ENCODE measurements at regions not wholly inside any gene's neighbourhood (a gene's known extent, or its start where the extent isn't known, plus 50 kb on each side); places are given as distances from the start of the nearest gene placed in this dataset.

DNA sequence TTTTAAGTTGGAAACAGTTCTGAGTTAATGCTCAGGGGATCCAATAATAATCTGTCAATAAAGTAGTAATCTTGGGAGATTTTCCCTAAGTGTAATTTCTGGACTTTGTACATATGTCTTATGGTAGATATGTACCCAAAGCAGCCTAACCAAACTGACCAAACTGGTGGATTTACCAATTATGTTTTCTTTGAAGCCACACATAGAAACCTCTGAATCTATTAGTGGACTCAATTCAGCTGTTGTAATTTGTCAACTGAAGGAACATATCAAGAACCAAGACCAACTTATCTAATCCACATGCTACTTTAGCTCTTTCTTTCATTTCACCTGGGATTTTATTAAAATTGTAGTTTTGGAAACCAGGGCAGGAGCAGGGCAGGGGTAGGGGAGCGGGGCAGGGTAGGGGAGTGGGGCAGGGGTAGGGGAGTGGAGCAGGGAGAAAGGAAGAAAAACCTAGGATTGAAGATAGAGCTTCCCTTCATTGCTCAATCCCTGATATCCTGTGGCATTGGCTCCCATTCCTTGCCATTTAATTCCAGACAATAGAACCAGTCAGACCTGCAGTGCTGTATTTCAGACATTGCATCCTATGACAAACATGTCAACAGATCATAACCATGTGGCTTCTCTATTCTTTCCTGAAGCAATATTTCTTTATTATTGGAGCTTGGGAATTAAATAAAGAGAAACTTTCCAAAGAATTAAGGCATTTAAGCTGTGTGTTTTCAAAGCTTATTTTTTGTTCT lies 101.8 kb downstream of the NFKBIZ start:
- intact Hi-C loops (cut with DNase I), result no loop called here
- Histone ChIP-seq H3K27me3 (no peaks in the 10 kb centered on the region), H3K9me3 (no peaks in the 10 kb centered on the region), H3K4me1 (peaks cover 0 to 9% (median 0%) of the 10 kb centered on the region in 9 donors), H3K4me3 (no peak overlapping the region), H3K36me3 (no peaks in the 10 kb centered on the region), H3K27ac (peak overlapping the region in 4 of 10 donors; percentile 20 to 46 (median 29))
- TF ChIP-seq, protein P1, sequence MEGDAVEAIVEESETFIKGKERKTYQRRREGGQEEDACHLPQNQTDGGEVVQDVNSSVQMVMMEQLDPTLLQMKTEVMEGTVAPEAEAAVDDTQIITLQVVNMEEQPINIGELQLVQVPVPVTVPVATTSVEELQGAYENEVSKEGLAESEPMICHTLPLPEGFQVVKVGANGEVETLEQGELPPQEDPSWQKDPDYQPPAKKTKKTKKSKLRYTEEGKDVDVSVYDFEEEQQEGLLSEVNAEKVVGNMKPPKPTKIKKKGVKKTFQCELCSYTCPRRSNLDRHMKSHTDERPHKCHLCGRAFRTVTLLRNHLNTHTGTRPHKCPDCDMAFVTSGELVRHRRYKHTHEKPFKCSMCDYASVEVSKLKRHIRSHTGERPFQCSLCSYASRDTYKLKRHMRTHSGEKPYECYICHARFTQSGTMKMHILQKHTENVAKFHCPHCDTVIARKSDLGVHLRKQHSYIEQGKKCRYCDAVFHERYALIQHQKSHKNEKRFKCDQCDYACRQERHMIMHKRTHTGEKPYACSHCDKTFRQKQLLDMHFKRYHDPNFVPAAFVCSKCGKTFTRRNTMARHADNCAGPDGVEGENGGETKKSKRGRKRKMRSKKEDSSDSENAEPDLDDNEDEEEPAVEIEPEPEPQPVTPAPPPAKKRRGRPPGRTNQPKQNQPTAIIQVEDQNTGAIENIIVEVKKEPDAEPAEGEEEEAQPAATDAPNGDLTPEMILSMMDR (IDR thresholded peaks at IDR 0.05), result no peak
- DNase-seq (no peak), ATAC-seq (no peak)
- WGBS, 2 donors, result 97 to 100% methylated on average over 1 of the region's 1 CpG

GRCh38 chr3:101954361-101954760 lies 105.0 kb downstream of the NFKBIZ start:
- no peak for DNase-seq
- ATAC-seq, result no peak
- no peaks in the 10 kb centered on the region for H3K36me3 ChIP-seq

DNA sequence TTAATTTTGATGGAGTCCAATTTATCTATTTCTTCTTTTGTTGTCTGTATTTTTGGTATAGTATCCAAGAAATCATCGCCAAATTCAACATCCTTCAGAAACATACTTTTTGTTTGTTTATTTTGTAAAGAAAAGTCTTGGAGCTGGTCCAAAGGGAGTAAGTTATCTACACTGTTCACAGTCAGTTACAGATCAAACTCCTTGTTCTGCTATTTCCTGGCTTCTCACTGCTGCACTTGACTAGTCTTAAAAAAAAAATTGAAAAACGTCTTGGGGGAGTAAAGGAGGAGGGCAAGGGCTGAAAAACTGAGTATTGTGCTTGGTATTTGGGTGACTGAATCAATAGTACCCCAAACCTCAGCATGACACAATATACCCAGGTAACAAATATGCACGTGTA lies 105.6 kb downstream of the NFKBIZ start:
- peaks cover 0 to 8% (median 0%) of the 10 kb centered on the region in 9 donors for H3K4me1 ChIP-seq
- H3K9me3 ChIP-seq, result peaks cover 0 to 3% (median 0%) of the 10 kb centered on the region in 11 donors
- intact Hi-C loops (cut with DNase I), result no loop called here
- no peak for DNase-seq
- H3K4me3 ChIP-seq, result no peak overlapping the region
- 37 to 47% methylated on average over 3 of the region's 3 CpGs for WGBS, 2 donors
- no peak for ATAC-seq
- no peak overlapping the region for H3K27ac ChIP-seq
- TF ChIP-seq, protein P1 (IDR thresholded peaks at IDR 0.05), result no peak
- H3K27me3 ChIP-seq, result no peaks in the 10 kb centered on the region
- no peaks in the 10 kb centered on the region for H3K36me3 ChIP-seq

More at GRCh38 chr3:101954361-101954760, 105.0 kb downstream of the NFKBIZ start:
- Histone ChIP-seq H3K27me3 (no peaks in the 10 kb centered on the region), H3K27ac (no peak overlapping the region), H3K9me3 (no peaks in the 10 kb centered on the region), H3K4me1 (peaks cover 0 to 9% (median 0%) of the 10 kb centered on the region in 9 donors), H3K4me3 (no peak overlapping the region)
- intact Hi-C loops (cut with DNase I), result no loop called here
- TF ChIP-seq, protein P1 (IDR thresholded peaks at IDR 0.05), result no peak
- 58 to 76% methylated on average over 6 of the region's 6 CpGs for WGBS, 2 donors

DNA sequence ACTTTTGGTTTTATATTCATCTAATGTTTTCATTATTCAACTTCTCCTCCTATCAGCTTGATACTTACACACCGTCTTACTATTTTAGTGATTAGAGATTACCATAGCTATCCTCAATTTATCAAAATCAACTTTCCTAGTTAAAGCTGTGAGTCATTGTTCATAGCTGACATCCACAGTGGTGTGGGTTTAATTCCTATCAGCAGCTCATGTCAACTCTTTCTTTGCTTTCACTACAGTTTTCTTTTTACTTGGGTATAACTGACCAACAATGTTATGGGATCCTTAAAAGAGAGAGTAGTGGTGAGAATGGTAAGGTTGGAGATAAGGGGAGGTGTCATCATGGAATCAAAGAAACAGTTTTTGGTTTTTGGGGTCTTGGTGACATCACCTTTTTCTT lies 112.7 kb downstream of the NFKBIZ start:
- Histone ChIP-seq H3K27ac (no peak overlapping the region), H3K9me3 (peaks cover 0 to 19% (median 0%) of the 10 kb centered on the region in 11 donors), H3K36me3 (no peaks in the 10 kb centered on the region), H3K4me1 (peaks cover 0 to 12% (median 0%) of the 10 kb centered on the region in 9 donors), H3K4me3 (no peak overlapping the region), H3K27me3 (no peaks in the 10 kb centered on the region)
- 41 to 46% methylated on average over 1 of the region's 1 CpG for WGBS, 2 donors
- intact Hi-C loops (cut with DNase I), result no loop called here
- no peak for DNase-seq
- TF ChIP-seq, protein P1 (IDR thresholded peaks at IDR 0.05), result no peak
- no peak for ATAC-seq
